H1 (cell line): ENCODE measurements at regions not wholly inside any gene's neighbourhood (a gene's known extent, or its start where the extent isn't known, plus 50 kb on each side); places are given as distances from the start of the nearest gene placed in this dataset.
A peak's percentile ranks its signal among the peaks of the same experiment; 100 is the strongest.

Source experiments
- CTCF ChIA-PET: fragments of 300-600 bp; sonication (Branson Sonifier 250); formaldehyde crosslinking; loops from one replicate; lab custom pipeline; 2021; ENCODE audit not compliant: partially characterized antibody; lab: Charles Lee
- POLR2A ChIA-PET: fragments of 300-600 bp; sonication (Branson Sonifier 250); formaldehyde crosslinking; loops from one replicate; lab custom pipeline; 2021; ENCODE audit warnings: inconsistent platforms; ENCODE audit not compliant: partially characterized antibody; lab: Charles Lee
- DNase-seq, 2 experiments: peaks; one replicate each; pipeline versions ENCODE4 v3.0.0 to v3.0.0-alpha.2; 2010 to 2022; ENCODE audit warnings: low spot score in 2 of 2, low read depth in 1 of 2, mixed read lengths in 1 of 2
- FAIRE-seq: peaks from 2 replicates; lab custom pipeline; 2011; peaks lifted over from hg19 to GRCh38; lab: Jason Lieb, UNC
- H2AFZ ChIP-seq: 2 replicates; pipeline ENCODE4 v1.8.1; 2012; ENCODE audit warnings: low read length, inconsistent platforms
- H2AK5ac ChIP-seq: 2 replicates; pipeline ENCODE4 v1.6.1; 2013; ENCODE audit warnings: low read depth, low read length
- H2BK120ac ChIP-seq: replicated peaks from 2 replicates; pipeline ENCODE3; 2013; ENCODE audit warnings: low read depth, low read length, inconsistent platforms
- H2BK12ac ChIP-seq: 2 replicates; pipeline ENCODE4 v1.6.1; 2013; ENCODE audit warnings: low read depth, low read length
- H2BK15ac ChIP-seq: 2 replicates; pipeline ENCODE4 v1.6.1; 2013; ENCODE audit warnings: low read length
- H2BK20ac ChIP-seq: 2 replicates; pipeline ENCODE4 v1.6.1; 2013; ENCODE audit warnings: low read length
- H2BK5ac ChIP-seq: 2 replicates; pipeline ENCODE4 v1.6.1; 2013; ENCODE audit warnings: low read depth, low read length
- H3K14ac ChIP-seq: 2 replicates; pipeline ENCODE4 v1.6.1; 2013; ENCODE audit warnings: inconsistent platforms; ENCODE audit not compliant: insufficient read length
- H3K18ac ChIP-seq: 2 replicates; pipeline ENCODE4 v1.6.1; 2013; ENCODE audit warnings: low read length; ENCODE audit errors: extremely low read depth
- H3K23ac ChIP-seq: 2 replicates; pipeline ENCODE4 v1.6.1; 2013; ENCODE audit warnings: inconsistent platforms; ENCODE audit not compliant: insufficient read length
- H3K23me2 ChIP-seq: 2 replicates; pipeline ENCODE4 v1.6.1; 2013; ENCODE audit warnings: low read depth, low read length
- H3K27ac ChIP-seq: 2 replicates; pipeline ENCODE4 v1.6.1; 2011; ENCODE audit warnings: low read depth, low read length, inconsistent platforms
- H3K27me3 ChIP-seq, 4 experiments: replicated peaks in 1 of 4; 1 replicate in 1 of 4; 2 replicates in 3 of 4; pipeline versions ENCODE4 v1.6.1 to v1.8.1; 2011 to 2013; ENCODE audit warnings: low read length in 3 of 4, mild to moderate bottlenecking in 3 of 4, inconsistent platforms in 2 of 4, mixed read lengths in 2 of 4, moderate library complexity in 1 of 4; ENCODE audit not compliant: control insufficient read depth in 3 of 4, insufficient read depth in 3 of 4; ENCODE audit errors: extremely low read depth in 1 of 4
- H3K36me3 ChIP-seq, 4 experiments: 2 replicates each; pipeline versions ENCODE4 v1.6.1 to v1.8.1; 2011 to 2013; ENCODE audit warnings: mild to moderate bottlenecking in 4 of 4, low read length in 3 of 4, moderate library complexity in 2 of 4, control low read depth in 1 of 4, inconsistent platforms in 1 of 4; ENCODE audit not compliant: insufficient read depth in 4 of 4, control insufficient read depth in 2 of 4
- H3K4ac ChIP-seq: replicated peaks from 2 replicates; pipeline ENCODE3; 2013; ENCODE audit warnings: low read length, low read depth, mixed read lengths, inconsistent platforms; ENCODE audit not compliant: insufficient read length
- H3K4me1 ChIP-seq, 4 experiments: replicated peaks in 1 of 4; 1 replicate in 1 of 4; 2 replicates in 3 of 4; pipeline versions ENCODE4 v1.6.1 to v1.8.1; 2011 to 2013; ENCODE audit warnings: low read length in 3 of 4, inconsistent platforms in 2 of 4, mixed read lengths in 1 of 4; ENCODE audit not compliant: insufficient read depth in 4 of 4, control insufficient read depth in 3 of 4
- H3K4me2 ChIP-seq, 2 experiments: 2 replicates each; pipeline versions ENCODE4 v1.6.1 to v1.8.1; 2011 to 2013; ENCODE audit warnings: low read depth in 2 of 2, low read length in 2 of 2, control low read depth in 1 of 2, inconsistent platforms in 1 of 2, mild to moderate bottlenecking in 1 of 2; ENCODE audit not compliant: insufficient read depth in 1 of 2
- H3K4me3 ChIP-seq, 4 experiments: fragments of 200-600, 300-600 bp in 1 of 4; sonication (generic), shearing (Covaris generic), sonication (Bioruptor Twin) in 1 of 4; 2 replicates each; pipeline versions ENCODE4 v1.5.1 to v1.8.1; 2011 to 2016; ENCODE audit warnings: low read length in 4 of 4, low read depth in 3 of 4, control low read depth in 2 of 4, inconsistent platforms in 2 of 4, mild to moderate bottlenecking in 2 of 4, mixed read lengths in 1 of 4, moderate library complexity in 1 of 4; ENCODE audit not compliant: insufficient read depth in 2 of 4; ENCODE audit errors: extremely low read depth in 1 of 4
- H3K56ac ChIP-seq: replicated peaks from 2 replicates; pipeline ENCODE3; 2013; ENCODE audit warnings: low read depth, mild to moderate bottlenecking, mixed read lengths, low read length, inconsistent platforms; ENCODE audit not compliant: insufficient read length
- H3K79me1 ChIP-seq: 2 replicates; pipeline ENCODE4 v1.6.1; 2013; ENCODE audit warnings: low read depth, low read length, control low read depth
- H3K79me2 ChIP-seq, 2 experiments: 2 replicates each; pipeline versions ENCODE4 v1.6.1 to v1.8.1; 2012 to 2013; ENCODE audit warnings: low read length in 2 of 2, mild to moderate bottlenecking in 2 of 2, inconsistent platforms in 1 of 2; ENCODE audit not compliant: insufficient read depth in 2 of 2, control insufficient read depth in 1 of 2
- H3K9ac ChIP-seq, 4 experiments: replicated peaks in 1 of 4; 1 replicate in 1 of 4; 2 replicates in 3 of 4; pipeline versions ENCODE4 v1.6.1 to v1.8.1; 2011 to 2013; ENCODE audit warnings: low read depth in 3 of 4, low read length in 3 of 4, control low read depth in 2 of 4, mild to moderate bottlenecking in 2 of 4, moderate library complexity in 2 of 4, inconsistent platforms in 1 of 4; ENCODE audit errors: extremely low read depth in 1 of 4
- H3K9me3 ChIP-seq, 2 experiments: 2 replicates each; pipeline versions ENCODE4 v1.6.1 to v1.8.1; 2012 to 2013; ENCODE audit warnings: mild to moderate bottlenecking in 2 of 2, moderate library complexity in 2 of 2, control low read depth in 1 of 2, inconsistent platforms in 1 of 2, low read depth in 1 of 2, low read length in 1 of 2, mixed read lengths in 1 of 2; ENCODE audit not compliant: insufficient read depth in 2 of 2
- H4K20me1 ChIP-seq, 2 experiments: replicated peaks in 1 of 2; 2 replicates each; pipeline versions ENCODE3 to v1.8.1; 2011 to 2013; ENCODE audit warnings: inconsistent platforms in 2 of 2, low read length in 2 of 2, mild to moderate bottlenecking in 1 of 2; ENCODE audit not compliant: insufficient read depth in 2 of 2, control insufficient read depth in 1 of 2
- H4K5ac ChIP-seq: 2 replicates; pipeline ENCODE4 v1.6.1; 2013; ENCODE audit warnings: low read length, low read depth, mixed read lengths, inconsistent platforms; ENCODE audit not compliant: insufficient read length
- H4K8ac ChIP-seq: 2 replicates; pipeline ENCODE4 v1.8.0; 2013; ENCODE audit warnings: mild to moderate bottlenecking, moderate library complexity, low read length, inconsistent platforms; ENCODE audit not compliant: insufficient read depth; ENCODE audit errors: extremely low read depth
- H4K91ac ChIP-seq: replicated peaks from 2 replicates; pipeline ENCODE3; 2013; ENCODE audit warnings: low read length, mixed read lengths, inconsistent platforms; ENCODE audit not compliant: insufficient read length
- CBX8 ChIP-seq: fragments of 300-800, 300-1000 bp; sonication (generic); IDR thresholded peaks from 2 replicates; pipeline ENCODE4 v1.7.1; 2016; ENCODE audit warnings: low read depth, low read length, borderline replicate concordance
- CEBPB ChIP-seq: IDR thresholded peaks from 2 replicates; pipeline ENCODE4 v1.6.1; 2012; ENCODE audit warnings: low read depth, low read length
- CHD1 ChIP-seq: IDR thresholded peaks from 2 replicates; pipeline ENCODE4 v1.6.1; 2012; ENCODE audit warnings: low read depth, low read length, improper control_type of control experiment
- CTBP2 ChIP-seq: IDR thresholded peaks from 2 replicates; pipeline ENCODE4 v1.7.0; 2011; ENCODE audit warnings: borderline replicate concordance, mild to moderate bottlenecking, moderate library complexity, mixed read lengths, low read length; ENCODE audit not compliant: insufficient read depth, insufficient read length
- CTCF ChIP-seq, 3 experiments: IDR thresholded peaks; 1 replicate in 2 of 3; 2 replicates in 1 of 3; pipeline versions ENCODE4 v1.5.1 to v1.6.1; 2011; ENCODE audit warnings: low read length in 3 of 3, mild to moderate bottlenecking in 3 of 3, inconsistent platforms in 2 of 3, low read depth in 1 of 3, moderate library complexity in 1 of 3; ENCODE audit not compliant: insufficient read depth in 1 of 3; ENCODE audit errors: control extremely low read depth in 1 of 3
- HDAC2 ChIP-seq, 2 experiments: fragments of 300-600 bp in 1 of 2; sonication (generic) in 1 of 2; IDR thresholded peaks; 2 replicates each; pipeline ENCODE4 v1.6.1; 2011 to 2012; ENCODE audit warnings: low read depth in 2 of 2, low read length in 2 of 2, mild to moderate bottlenecking in 2 of 2, moderate library complexity in 2 of 2, borderline replicate concordance in 1 of 2, inconsistent platforms in 1 of 2
- JUN ChIP-seq: IDR thresholded peaks from 2 replicates; pipeline ENCODE4 v1.6.1; 2011; ENCODE audit warnings: low read depth, mild to moderate bottlenecking, improper control_type of control experiment, low read length
- SIN3A ChIP-seq, 2 experiments: IDR thresholded peaks in 1 of 2; conservative IDR thresholded peaks in 1 of 2; 2 replicates each; pipeline ENCODE4 v1.6.1; 2011 to 2012; ENCODE audit warnings: low read length in 2 of 2, improper control_type of control experiment in 1 of 2, low read depth in 1 of 2, mild to moderate bottlenecking in 1 of 2
- TCF12 ChIP-seq: IDR thresholded peaks from 2 replicates; pipeline ENCODE4 v1.6.1; 2011; ENCODE audit warnings: low read depth, mild to moderate bottlenecking, low read length
- WGBS, 2 experiments: shearing (Covaris generic) in 1 of 2; methylation state at CpG; one replicate each; pipeline versions ENCODE4 v1.1.6 to v1.1.7; 2013 to 2015; ENCODE audit warnings: low lambda C conversion rate in 2 of 2, mixed read lengths in 2 of 2, inconsistent platforms in 1 of 2, low coverage in 1 of 2, missing lambda C conversion rate in 1 of 2; ENCODE audit not compliant: insufficient replicate concordance in 2 of 2, insufficient coverage in 1 of 2, insufficient read length in 1 of 2; ENCODE audit errors: extremely low coverage in 1 of 2, missing lambda C conversion rate in 1 of 2; 5-methylcytosine and 5-hydroxymethylcytosine counted together

GRCh38 chr12:86634456-86635410, 378.5 kb upstream of the MGAT4C start:
- Histone ChIP-seq H3K79me1 (no peaks in the 10 kb centered on the region), H3K4ac (no peak overlapping the region)
- POLR2A ChIA-PET, result no interaction called here
- TF ChIP-seq SIN3A (conservative IDR thresholded peaks at IDR 0.05 in 1 of 2, IDR thresholded peaks at IDR 0.05 in 1 of 2; ENCODE audit: low read depth in 1 of 2, low read length in 2 of 2), result no peak
- no peak for TF ChIP-seq CEBPB
- TF ChIP-seq TCF12, result no peak
- TF ChIP-seq CTBP2, result no peak
- TF ChIP-seq CTCF (IDR thresholded peaks at IDR 0.05; ENCODE audit: control extremely low read depth in 1 of 3, insufficient read depth in 1 of 3, low read depth in 1 of 3, low read length in 3 of 3), result no peak
- no peak for TF ChIP-seq CBX8
- no peak for TF ChIP-seq CHD1
- no peak for TF ChIP-seq HDAC2 (IDR thresholded peaks at IDR 0.05; ENCODE audit: borderline replicate concordance in 1 of 2, low read depth in 2 of 2, low read length in 2 of 2)
- no peak for TF ChIP-seq JUN

More at GRCh38 chr12:86634456-86635410, 378.5 kb upstream of the MGAT4C start:
- no peak overlapping the region for H4K91ac ChIP-seq
- H3K14ac ChIP-seq, result no peak overlapping the region
- H3K9ac ChIP-seq, result no peak overlapping the region
- no peak overlapping the region for H3K4me3 ChIP-seq
- no peaks in the 10 kb centered on the region for H3K36me3 ChIP-seq
- H2AFZ ChIP-seq, result peak overlapping the region; percentile 78; the same call in 1 of the 2 replicates
- no peak overlapping the region for H3K4me2 ChIP-seq
- no peaks in the 10 kb centered on the region for H3K9me3 ChIP-seq
- DNase-seq (no peak), FAIRE-seq (peak; percentile 69)
- H4K5ac ChIP-seq, result no peak overlapping the region
- H3K56ac ChIP-seq, result no peak overlapping the region
- H4K8ac ChIP-seq, result no peak overlapping the region
- H3K27me3 ChIP-seq, result no peaks in the 10 kb centered on the region
- H2BK5ac ChIP-seq, result no peak overlapping the region
- H3K23ac ChIP-seq, result no peak overlapping the region
- WGBS, 2 experiments, result 88% methylated on average over 4 of the region's 4 CpGs; no CpG with 5 or more reads in 1 of the 2 experiments
- no peak overlapping the region for H2BK15ac ChIP-seq
- no peak overlapping the region for H2BK12ac ChIP-seq
- no peak overlapping the region for H3K18ac ChIP-seq
- no peaks in the 10 kb centered on the region for H3K4me1 ChIP-seq
- H2BK120ac ChIP-seq, result no peak overlapping the region
- no peaks in the 10 kb centered on the region for H3K23me2 ChIP-seq
- no peaks in the 10 kb centered on the region for H3K79me2 ChIP-seq
- H2AK5ac ChIP-seq, result no peak overlapping the region
- H3K27ac ChIP-seq, result no peak overlapping the region
- no peak overlapping the region for H2BK20ac ChIP-seq
- CTCF ChIA-PET, result no interaction called here
- H4K20me1 ChIP-seq, result no peaks in the 10 kb centered on the region
